ENCODE measurements at regions not wholly inside any gene's neighbourhood (a gene's known extent, or its start where the extent isn't known, plus 50 kb on each side); places are given as distances from the start of the nearest gene placed in this dataset.

- no peak for TF ChIP-seq CTCF (IDR thresholded peaks at IDR 0.05; ENCODE audit: control extremely low read depth in 1 of 3, insufficient read depth in 1 of 3, low read depth in 1 of 3, low read length in 3 of 3)
- TF ChIP-seq KDM4A (IDR thresholded peaks at IDR 0.05; ENCODE audit: low read depth, low read length, severe bottlenecking), result no peak
These were observed 72.6 kb upstream of the ZNF92 start (continued) for GRCh38 chr7:65301007-65301406.
